Body of pancreas (tissue), 4 donors: ENCODE measurements at regions not wholly inside any gene's neighbourhood (a gene's known extent, or its start where the extent isn't known, plus 50 kb on each side); places are given as distances from the start of the nearest gene placed in this dataset.
A peak's percentile ranks its signal among the peaks of the same experiment; 100 is the strongest.

Experiments
- ATAC-seq: fragments of 150-250 bp; one replicate; pipeline ENCODE4 v1.9.1; 2016
- DNase-seq, 4 donors: peaks; one replicate each; pipeline ENCODE4 v3.0.0-alpha.2; 2019
- H3K27ac ChIP-seq, 4 donors: fragments of 200-600 bp; sonication (generic); 1 replicate in 3 of 4; 2 replicates in 1 of 4; pipeline versions ENCODE4 v1.5.1 to v1.6.1; 2016 to 2019; ENCODE audit warnings: mild to moderate bottlenecking in 1 of 4, mixed read lengths in 1 of 4, moderate library complexity in 1 of 4
- H3K27me3 ChIP-seq, 2 donors: fragments of 200-600 bp; sonication (generic); one replicate each; pipeline ENCODE4 v1.6.0; 2016; ENCODE audit warnings: mild to moderate bottlenecking in 1 of 2
- H3K36me3 ChIP-seq, 2 donors: fragments of 200-600 bp; sonication (generic); replicated peaks in 1 of 2; 2 replicates each; pipeline ENCODE4 v1.5.1; 2016; ENCODE audit warnings: low read depth in 2 of 2; ENCODE audit not compliant: insufficient read depth in 1 of 2
- H3K4me1 ChIP-seq: fragments of 200-600 bp; sonication (generic); one replicate; pipeline ENCODE4 v1.6.0; 2016
- H3K4me3 ChIP-seq, 2 donors: fragments of 200-600 bp; sonication (generic); 1 replicate in 1 of 2; 2 replicates in 1 of 2; pipeline ENCODE4 v1.5.1; 2016 to 2019
- H3K9me3 ChIP-seq, 3 donors: fragments of 200-600 bp; sonication (generic); 1 replicate in 2 of 3; 2 replicates in 1 of 3; pipeline ENCODE4 v1.5.1; 2016
- POLR2A ChIP-seq, 3 donors: fragments of 450-650 bp; IDR thresholded peaks; one replicate each; pipeline ENCODE4 v1.6.1; 2016; ENCODE audit warnings: antibody characterized with exemption in 3 of 3, mild to moderate bottlenecking in 2 of 3
- WGBS, 2 donors: methylation state at CpG; one replicate each; pipeline ENCODE4 v1.1.5; 2017; 5-methylcytosine and 5-hydroxymethylcytosine counted together
- intact Hi-C: fragments of 100-400 bp; cut with DNase I; formaldehyde crosslinking; loops from one replicate; pipeline ENCODE4 v1.15.1; 2023
- TF ChIP-seq, protein P1 (sequence below), 7 experiments: fragments of 450-650 bp in 4 of 7; fragments of 200-600 bp in 3 of 7; sonication (generic) in 3 of 7; IDR thresholded peaks; one replicate each; pipeline ENCODE4 v1.5.1; 2016 to 2019; ENCODE audit warnings: antibody characterized with exemption in 7 of 7

DNA sequence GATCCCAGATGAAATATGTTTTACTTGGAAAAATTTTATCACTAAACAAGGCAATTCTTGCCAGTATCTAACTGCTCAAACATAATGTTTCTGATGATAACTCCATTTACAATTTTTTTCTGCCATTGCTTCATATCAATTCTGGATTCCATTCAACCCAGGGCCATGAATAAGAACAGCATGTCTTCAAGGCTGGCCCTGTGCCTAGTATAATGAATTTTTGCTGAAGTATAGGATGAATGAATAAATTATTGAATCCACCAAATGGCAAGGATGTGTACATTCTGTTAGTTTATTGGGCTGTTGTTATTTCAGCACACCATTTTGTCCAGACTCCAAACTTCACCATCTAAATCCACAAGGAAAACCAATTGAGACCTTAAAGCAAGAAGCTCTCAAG lies 414.7 kb downstream of the HS3ST3B1 start:
- TF ChIP-seq POLR2A (IDR thresholded peaks at IDR 0.05), result no peak
- TF ChIP-seq, protein P1, sequence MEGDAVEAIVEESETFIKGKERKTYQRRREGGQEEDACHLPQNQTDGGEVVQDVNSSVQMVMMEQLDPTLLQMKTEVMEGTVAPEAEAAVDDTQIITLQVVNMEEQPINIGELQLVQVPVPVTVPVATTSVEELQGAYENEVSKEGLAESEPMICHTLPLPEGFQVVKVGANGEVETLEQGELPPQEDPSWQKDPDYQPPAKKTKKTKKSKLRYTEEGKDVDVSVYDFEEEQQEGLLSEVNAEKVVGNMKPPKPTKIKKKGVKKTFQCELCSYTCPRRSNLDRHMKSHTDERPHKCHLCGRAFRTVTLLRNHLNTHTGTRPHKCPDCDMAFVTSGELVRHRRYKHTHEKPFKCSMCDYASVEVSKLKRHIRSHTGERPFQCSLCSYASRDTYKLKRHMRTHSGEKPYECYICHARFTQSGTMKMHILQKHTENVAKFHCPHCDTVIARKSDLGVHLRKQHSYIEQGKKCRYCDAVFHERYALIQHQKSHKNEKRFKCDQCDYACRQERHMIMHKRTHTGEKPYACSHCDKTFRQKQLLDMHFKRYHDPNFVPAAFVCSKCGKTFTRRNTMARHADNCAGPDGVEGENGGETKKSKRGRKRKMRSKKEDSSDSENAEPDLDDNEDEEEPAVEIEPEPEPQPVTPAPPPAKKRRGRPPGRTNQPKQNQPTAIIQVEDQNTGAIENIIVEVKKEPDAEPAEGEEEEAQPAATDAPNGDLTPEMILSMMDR (IDR thresholded peaks at IDR 0.05), result no peak
- DNase-seq, result no peak
- Histone ChIP-seq H3K4me3 (no peak overlapping the region), H3K9me3 (no peaks in the 10 kb centered on the region), H3K27me3 (no peaks in the 10 kb centered on the region), H3K36me3 (no peaks in the 10 kb centered on the region), H3K27ac (no peak overlapping the region), H3K4me1 (no peaks in the 10 kb centered on the region)
- intact Hi-C loops, result no loop called here
- no peak for ATAC-seq

GRCh38 chr17:14712611-14713021 lies 411.7 kb downstream of the HS3ST3B1 start:
- TF ChIP-seq, protein P1 (IDR thresholded peaks at IDR 0.05), result no peak
- TF ChIP-seq POLR2A (IDR thresholded peaks at IDR 0.05), result no peak
- intact Hi-C loops, result no loop called here
- Histone ChIP-seq H3K36me3 (no peaks in the 10 kb centered on the region), H3K4me3 (no peak overlapping the region), H3K27me3 (no peaks in the 10 kb centered on the region), H3K4me1 (no peaks in the 10 kb centered on the region), H3K9me3 (no peaks in the 10 kb centered on the region), H3K27ac (no peak overlapping the region)
- ATAC-seq, result no peak
- WGBS, 2 donors, result 74 to 93% methylated on average over 1 of the region's 1 CpG
- DNase-seq, result no peak

GRCh38 chr17:14704121-14704520 lies 403.2 kb downstream of the HS3ST3B1 start:
- TF ChIP-seq, protein P1 (IDR thresholded peaks at IDR 0.05), result no peak
- no peak for TF ChIP-seq POLR2A (IDR thresholded peaks at IDR 0.05)
- WGBS, 2 donors, result 81 to 82% methylated on average over 6 of the region's 6 CpGs

GRCh38 chr17:14701886-14702285 lies 401.0 kb downstream of the HS3ST3B1 start:
- ATAC-seq (no peak), DNase-seq (no peak)
- H3K27me3 ChIP-seq, result no peaks in the 10 kb centered on the region
- H3K4me1 ChIP-seq, result peaks cover 8% of the 10 kb centered on the region
- no peaks in the 10 kb centered on the region for H3K9me3 ChIP-seq
- no peak overlapping the region for H3K27ac ChIP-seq
- intact Hi-C loops, result no loop called here
- WGBS, 2 donors, result 94 to 100% methylated on average over 1 of the region's 1 CpG
- H3K36me3 ChIP-seq, result no peaks in the 10 kb centered on the region
- TF ChIP-seq, protein P1 (IDR thresholded peaks at IDR 0.05), result no peak
- TF ChIP-seq POLR2A (IDR thresholded peaks at IDR 0.05), result no peak
- H3K4me3 ChIP-seq, result no peak overlapping the region

More at GRCh38 chr17:14704121-14704520, 403.2 kb downstream of the HS3ST3B1 start:
- H3K9me3 ChIP-seq, result no peaks in the 10 kb centered on the region
- no peak overlapping the region for H3K27ac ChIP-seq
- no peak for DNase-seq
- ATAC-seq, result no peak
- no peaks in the 10 kb centered on the region for H3K27me3 ChIP-seq
- H3K4me1 ChIP-seq, result peaks cover 8% of the 10 kb centered on the region
- intact Hi-C loops, result no loop called here
- no peaks in the 10 kb centered on the region for H3K36me3 ChIP-seq
- no peak overlapping the region for H3K4me3 ChIP-seq

- ATAC-seq, result peak; percentile 74
- Histone ChIP-seq H3K9me3 (no peaks in the 10 kb centered on the region), H3K27ac (peak overlapping the region in 2 of 4 donors; percentile 36 to 43), H3K36me3 (no peaks in the 10 kb centered on the region), H3K4me3 (no peak overlapping the region), H3K4me1 (peaks cover 8% of the 10 kb centered on the region), H3K27me3 (no peaks in the 10 kb centered on the region)
- intact Hi-C loops, result no loop called here
- DNase-seq, result no peak
- WGBS, 2 donors, result 45 to 50% methylated on average over 1 of the region's 1 CpG
- TF ChIP-seq, protein P1 (IDR thresholded peaks at IDR 0.05), result no peak
- TF ChIP-seq POLR2A (IDR thresholded peaks at IDR 0.05), result no peak
These were observed 398.8 kb downstream of the HS3ST3B1 start for GRCh38 chr17:14699574-14700185.
